GM19035 (cell line): ENCODE measurements at regions not wholly inside any gene's neighbourhood (a gene's known extent, or its start where the extent isn't known, plus 50 kb on each side); places are given as distances from the start of the nearest gene placed in this dataset.
"Not testable (repeated sequence)": the region's sequence is repeated elsewhere in the genome, so short reads cannot be mapped to it uniquely, and the experiment has no call there.

Experiments
- ATAC-seq: cut with Tn5 transposase; IDR thresholded peaks from one replicate; pipeline ENCODE4 v1.9.1; 2021; ENCODE audit not compliant: unreplicated experiment

DNA sequence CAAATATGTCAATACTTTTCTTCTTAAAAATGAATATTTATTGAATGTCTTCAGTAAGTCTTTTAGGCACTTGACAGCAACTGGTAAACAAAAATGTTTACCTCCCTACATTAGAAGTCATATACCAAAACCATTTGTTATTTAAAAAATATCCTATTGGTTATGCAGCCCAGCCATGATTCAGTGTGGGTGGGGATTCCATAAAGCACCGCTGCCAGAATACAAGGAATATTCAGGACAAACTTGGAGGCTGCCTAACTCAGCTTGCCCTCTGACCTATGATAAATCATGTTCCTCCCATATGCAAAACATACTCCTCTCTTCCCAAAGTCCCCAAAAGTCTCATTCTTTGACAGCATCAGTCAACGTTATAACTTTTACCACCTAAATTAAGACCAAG, 486.8 kb upstream of the IRAK1BP1 start:
- no peak for ATAC-seq

- no peak for ATAC-seq
These were observed 483.4 kb upstream of the IRAK1BP1 start for GRCh38 chr6:78383968-78384367.

DNA sequence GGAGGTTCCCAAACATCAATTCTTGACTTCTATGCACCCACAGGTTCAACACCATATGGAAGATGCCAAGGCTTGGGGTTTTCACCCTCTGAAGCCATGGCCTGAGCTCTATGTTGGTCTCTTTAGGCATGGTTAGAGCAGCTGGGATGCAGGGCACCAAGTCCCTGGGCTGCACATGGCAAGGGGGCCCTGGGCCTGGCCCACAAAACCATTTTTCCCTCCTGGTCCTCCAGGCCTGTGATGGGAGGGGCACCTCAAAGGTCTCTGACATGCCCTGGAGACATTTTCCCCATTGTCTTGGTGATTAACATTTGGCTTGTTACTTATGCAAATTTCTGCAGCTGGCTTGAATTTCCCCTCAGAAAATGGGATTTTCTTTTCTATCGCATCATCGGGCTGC, 480.5 kb upstream of the IRAK1BP1 start:
- ATAC-seq = not testable (repeated sequence)

DNA sequence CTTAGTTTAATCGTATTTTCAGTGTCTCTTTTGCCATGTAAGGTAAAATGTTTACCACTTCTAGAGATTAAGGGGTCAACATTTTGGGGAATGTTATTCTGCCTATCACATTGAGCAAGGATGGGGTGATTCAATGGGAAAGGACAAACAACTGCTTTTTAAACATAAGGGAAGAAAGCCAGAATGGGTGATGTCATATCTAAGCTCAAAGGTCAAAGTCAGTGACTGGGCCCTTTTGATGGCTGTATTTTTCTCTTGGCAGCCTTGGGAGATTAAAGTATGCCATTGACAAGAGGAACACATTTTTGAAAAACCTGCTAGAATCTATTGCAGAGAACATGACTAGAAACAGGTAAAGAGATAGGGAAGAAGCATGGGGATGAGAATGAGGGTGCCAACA, 477.3 kb upstream of the IRAK1BP1 start:
- no peak for ATAC-seq

DNA sequence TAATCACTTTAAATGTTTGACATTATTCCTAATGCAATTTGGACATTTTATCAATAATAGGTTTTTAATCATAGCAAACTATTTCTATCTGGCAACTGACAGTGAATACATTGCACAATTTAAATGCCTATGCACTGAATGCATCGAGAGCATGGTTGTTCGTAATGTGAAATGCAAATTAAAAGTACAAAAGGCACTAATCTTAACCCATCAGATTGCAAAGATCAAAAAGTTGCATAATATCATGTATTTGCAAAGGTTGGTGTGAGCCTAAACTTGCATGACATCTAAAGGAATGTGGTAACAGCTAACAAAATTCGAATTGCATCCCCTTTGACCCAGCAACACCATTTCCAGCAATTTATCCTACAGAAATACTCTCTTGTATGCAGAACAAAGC, 469.9 kb upstream of the IRAK1BP1 start:
- no peak for ATAC-seq

DNA sequence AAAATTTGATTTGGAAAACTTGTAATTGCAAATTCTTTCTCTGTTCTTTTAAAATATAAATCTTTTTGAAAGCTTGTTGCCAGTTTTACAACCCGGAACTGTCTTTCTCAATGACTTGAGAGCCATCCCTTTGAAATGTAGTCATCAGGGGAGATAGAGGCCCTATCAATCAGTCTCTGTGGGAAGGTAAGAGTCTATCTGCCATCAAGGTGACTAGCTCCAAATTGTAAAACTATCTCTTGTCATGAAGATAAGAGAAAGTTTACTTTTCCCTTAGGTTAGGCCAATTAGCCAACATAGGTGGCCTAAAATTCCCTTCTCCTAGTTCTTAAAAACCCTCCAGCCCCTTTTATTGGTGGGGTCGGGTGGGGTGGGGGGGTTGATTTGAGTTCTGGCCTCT, 469.1 kb upstream of the IRAK1BP1 start:
- no peak for ATAC-seq

- ATAC-seq = no peak
These were observed 467.3 kb upstream of the IRAK1BP1 start for GRCh38 chr6:78400076-78400475.

DNA sequence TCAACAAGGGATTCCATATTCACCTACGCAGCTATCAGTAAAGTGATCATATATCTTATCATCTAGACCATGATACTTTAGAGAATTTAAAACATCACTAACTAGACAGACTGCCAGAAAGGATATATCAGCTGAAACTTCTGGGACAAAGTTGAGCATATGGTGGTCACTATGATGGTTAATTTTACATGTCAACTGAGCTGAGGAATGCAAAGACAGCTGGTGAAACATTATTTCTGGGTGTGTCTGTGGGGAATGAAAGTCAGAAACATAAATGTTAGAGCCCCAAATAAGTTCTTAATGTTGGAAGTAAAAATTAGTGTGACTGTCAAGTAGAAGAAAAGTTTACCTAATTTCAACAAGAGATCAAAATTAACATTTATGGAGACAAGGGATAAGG, 440.0 kb upstream of the IRAK1BP1 start:
- ATAC-seq = no peak

DNA sequence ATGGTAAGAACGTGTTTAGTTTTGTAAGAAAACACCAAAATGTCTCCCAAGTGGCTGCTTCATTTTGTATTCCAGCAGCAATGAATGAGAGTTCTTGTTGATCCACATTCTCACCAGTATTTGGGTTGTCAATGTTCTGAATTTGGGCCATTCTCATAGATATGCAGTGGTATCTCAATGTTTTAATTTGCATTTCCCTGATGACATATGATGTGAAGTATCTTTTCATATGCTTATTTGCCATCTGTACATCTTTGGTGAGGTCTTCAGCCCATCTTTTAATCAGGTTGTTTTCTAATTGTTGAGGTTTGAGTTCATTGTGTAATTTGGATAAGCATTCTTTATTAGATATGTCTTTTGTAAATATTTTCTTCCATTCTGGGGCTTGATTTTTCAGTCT, 436.8 kb upstream of the IRAK1BP1 start:
- no peak for ATAC-seq

DNA sequence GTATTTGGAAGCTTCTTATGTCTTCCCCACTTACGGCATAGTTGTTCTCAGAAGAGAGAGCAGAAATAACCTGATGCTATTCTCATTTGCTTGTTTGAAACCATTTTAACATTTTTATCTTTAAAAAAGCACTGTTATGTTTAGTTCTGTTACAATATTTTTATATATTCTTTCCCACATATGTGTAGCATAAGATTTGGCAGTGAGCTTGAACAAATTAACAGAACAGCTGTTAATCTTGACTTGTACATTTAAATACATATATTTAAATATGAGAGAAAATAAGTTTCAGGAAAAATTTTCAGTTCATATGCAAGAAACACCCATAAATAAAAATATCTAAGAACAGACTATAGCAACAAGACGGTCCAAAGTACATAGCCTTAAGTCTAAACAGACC, 431.7 kb upstream of the IRAK1BP1 start:
- no peak for ATAC-seq

GRCh38 chr6:78436335-78436734, 431.0 kb upstream of the IRAK1BP1 start:
- no peak for ATAC-seq

DNA sequence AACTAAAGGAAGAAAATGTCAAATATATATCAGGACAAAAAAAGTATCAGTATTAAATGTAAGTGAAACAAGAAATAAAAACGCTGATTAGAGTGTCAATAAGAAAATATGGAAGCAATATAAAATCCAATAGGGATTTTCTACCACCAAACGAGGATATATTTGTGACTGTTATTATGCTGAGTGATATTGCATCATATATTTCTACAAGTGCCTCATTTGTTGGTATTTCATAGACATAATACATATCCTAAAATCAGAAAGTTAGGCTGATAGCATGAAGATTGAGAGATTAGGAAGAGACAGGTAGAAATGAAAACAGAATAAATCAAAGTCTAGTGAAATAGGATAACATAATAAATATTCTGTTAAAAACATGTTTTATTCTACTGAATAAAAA, 429.2 kb upstream of the IRAK1BP1 start:
- ATAC-seq = no peak

DNA sequence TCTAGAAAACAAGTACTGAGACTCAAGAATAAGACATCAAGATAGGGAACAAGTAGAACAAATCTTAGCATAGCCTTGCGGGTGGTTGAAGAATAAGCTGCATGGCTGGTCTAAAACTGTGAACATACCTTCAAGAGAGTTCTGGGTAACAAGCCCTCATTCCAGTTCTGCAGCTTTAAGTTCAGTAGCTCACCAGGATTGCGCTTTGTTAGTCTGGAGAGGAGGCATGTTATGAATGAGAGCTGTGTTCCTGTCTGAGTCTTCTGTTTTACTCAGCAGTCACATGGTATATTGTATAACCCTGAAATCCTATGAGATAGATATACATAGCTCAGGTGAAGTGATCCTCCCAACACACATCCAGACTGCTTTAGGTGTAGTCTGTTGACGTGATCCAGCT, 406.6 kb upstream of the IRAK1BP1 start:
- no peak for ATAC-seq

- no peak for ATAC-seq
These were observed 404.6 kb upstream of the IRAK1BP1 start for GRCh38 chr6:78462728-78463127.

DNA sequence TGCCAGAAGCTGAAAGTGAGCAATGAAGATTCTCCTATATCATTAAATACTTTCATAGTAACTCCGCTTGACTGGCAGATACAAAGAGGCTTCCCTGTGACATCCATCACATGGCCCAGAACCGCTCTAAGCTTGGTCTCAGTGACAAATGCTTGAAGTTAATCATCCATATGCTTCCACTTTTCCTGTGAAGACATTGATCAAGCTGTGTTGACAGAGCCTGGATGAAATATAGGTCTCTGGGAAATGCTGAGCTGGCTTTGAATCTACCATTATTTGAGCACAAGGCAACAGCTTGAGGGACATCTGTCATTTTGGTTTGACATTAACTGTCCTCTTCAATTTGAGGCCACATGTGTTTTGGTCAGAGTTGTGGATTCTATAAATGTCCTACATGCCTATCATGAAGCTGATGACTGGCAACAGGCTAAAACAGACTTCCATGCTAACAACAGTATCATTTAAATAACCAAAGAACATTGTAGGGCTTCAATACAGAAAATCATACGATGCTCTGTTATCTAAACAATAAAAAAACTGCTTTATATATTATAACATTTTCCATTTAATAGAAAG, 402.2 kb upstream of the IRAK1BP1 start:
- no peak for ATAC-seq

- ATAC-seq = no peak
These were observed 390.8 kb upstream of the IRAK1BP1 start for GRCh38 chr6:78476561-78476960.

- no peak for ATAC-seq
These were observed 384.4 kb upstream of the IRAK1BP1 start for GRCh38 chr6:78482801-78483552.

DNA sequence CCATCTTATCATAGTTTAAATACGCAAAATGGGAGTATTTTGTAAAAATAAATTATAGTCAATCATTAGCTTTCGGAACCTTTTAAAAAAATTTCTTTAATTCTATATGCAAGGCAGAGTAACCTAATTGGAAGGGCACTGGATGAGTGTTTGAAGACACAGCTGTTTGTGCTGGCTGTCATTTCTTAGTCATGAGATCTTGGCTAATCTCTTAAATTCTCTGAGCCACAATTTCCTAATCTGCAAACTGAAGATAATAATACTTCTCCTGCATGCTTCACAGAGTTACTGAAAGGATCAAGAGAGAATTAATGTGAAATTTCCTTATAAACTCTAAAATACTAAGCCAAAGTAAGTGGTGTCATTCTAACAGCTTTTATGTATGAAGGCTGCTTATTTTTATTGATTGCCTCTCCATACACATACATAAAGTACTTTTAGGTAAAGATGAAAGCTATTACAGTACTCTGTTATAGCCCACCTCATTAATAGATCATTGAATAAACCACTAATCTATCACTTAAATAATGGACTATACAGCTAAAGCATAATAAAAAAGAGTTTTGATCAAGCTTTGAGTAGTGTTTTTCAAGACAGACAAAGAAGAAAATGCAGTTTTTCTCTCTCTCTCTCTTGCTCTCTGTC, 383.7 kb upstream of the IRAK1BP1 start:
- no peak for ATAC-seq

DNA sequence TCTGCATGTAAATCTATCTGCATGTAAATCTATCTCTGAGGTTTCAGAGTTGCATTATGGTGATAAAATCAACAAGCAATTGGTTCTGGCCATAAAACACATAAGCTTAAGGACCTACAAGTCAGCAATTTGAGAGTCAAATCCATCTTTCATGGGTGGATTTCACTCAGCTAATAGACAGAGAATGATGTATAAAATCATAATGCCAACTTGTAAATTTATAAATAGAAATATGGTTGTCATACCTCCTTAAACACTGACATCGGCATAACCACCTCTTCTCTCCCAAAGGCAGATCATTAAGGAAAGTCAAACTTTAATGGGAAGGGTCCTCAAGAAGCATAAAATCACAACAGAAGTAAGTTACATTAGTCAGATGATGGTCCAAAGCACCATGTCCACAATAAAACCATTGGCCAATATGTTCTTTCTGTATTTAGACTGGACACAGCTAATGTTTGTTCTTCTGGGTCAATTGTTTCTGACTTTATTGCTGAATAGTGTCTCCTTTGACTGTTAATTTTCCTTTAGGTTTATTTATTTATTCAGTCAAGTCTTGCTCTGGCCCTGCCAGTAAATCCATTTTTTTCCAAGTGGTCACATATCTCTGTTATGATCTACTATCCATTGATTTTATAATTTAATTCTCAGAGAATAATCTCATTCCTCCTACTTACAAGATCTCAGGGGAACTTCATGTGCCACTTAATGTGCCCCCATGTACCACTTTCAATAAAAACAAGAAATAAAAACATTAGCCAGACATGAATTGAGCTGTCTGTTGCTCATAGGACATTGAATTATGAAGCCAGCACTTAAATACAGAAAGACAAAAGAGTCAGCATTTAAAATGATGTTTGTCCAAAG, 382.9 kb upstream of the IRAK1BP1 start:
- no peak for ATAC-seq

DNA sequence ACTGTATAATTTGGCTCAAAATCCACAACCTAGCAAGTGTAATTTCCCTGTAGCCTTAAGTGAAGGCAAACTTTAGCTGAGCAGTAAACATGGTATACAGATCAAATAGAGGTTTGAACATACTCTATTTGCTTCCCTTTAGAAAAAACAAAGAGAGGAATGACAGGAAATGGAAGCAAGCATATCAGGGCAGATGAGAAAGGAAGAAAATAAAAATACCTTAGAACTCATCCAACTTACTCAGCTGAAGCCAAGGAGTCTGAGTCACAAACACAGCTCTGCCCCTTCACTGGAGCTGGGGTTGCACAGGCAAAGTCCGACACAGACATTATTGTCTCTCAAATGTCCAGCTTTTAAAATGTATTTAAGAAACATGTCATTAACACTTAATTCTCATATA, 379.9 kb upstream of the IRAK1BP1 start:
- ATAC-seq = no peak

DNA sequence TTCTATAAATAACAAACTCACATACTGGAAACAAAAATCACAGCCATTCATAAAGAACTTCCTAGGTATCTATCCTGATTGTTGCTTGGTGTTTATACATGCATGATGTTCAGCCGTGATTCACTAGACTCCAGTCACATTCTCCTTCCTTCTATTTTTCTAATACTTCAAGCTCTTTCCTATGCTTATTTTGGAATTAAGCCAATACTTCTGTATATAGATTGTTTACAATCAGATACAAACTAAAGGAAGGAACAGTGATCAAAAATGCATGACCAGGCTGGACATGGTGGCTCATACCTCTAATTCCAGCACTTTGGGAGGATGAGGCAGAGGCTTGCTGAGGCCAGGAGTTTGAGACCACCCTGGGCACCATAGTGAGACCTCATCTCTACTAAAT, 377.5 kb upstream of the IRAK1BP1 start:
- no peak for ATAC-seq
